Naive thymus-derived CD4-positive, alpha-beta T cell (primary cell): ENCODE measurements at regions not wholly inside any gene's neighbourhood (a gene's known extent, or its start where the extent isn't known, plus 50 kb on each side); places are given as distances from the start of the nearest gene placed in this dataset.

Experiments
- ATAC-seq: fragments of 150-1000 bp; cut with Tn5 transposase; 2 replicates; pipeline ENCODE4 v1.10.0; 2021; ENCODE audit warnings: mild to moderate bottlenecking, moderate library complexity
- CTCF ChIA-PET: fragments of 350-600 bp; sonication (Branson Sonifier 250); formaldehyde crosslinking; loops from one replicate; lab custom pipeline; 2021; ENCODE audit warnings: antibody characterized with exemption; lab: Charles Lee
- POLR2A ChIA-PET: fragments of 350-600 bp; sonication (Branson Sonifier 250); formaldehyde crosslinking; loops from one replicate; lab custom pipeline; 2021; ENCODE audit warnings: antibody characterized with exemption, inconsistent platforms; lab: Charles Lee
- DNase-seq, 9 donors: peaks; one replicate each; pipeline versions ENCODE4 v3.0.0 to v3.0.0-alpha.2; 2020 to 2022; ENCODE audit warnings: mixed read lengths in 1 of 9
- H3K27ac ChIP-seq: one replicate; pipeline ENCODE4 v1.7.0; 2013; ENCODE audit warnings: mild to moderate bottlenecking, low read depth, low read length, moderate library complexity
- H3K27me3 ChIP-seq, 2 donors: one replicate each; pipeline ENCODE4 v1.7.0; 2013; ENCODE audit warnings: low read length in 2 of 2, mild to moderate bottlenecking in 2 of 2, moderate library complexity in 2 of 2; ENCODE audit not compliant: control insufficient read depth in 2 of 2, insufficient read depth in 2 of 2
- H3K36me3 ChIP-seq, 3 experiments: 1 replicate in 2 of 3; 2 replicates in 1 of 3; pipeline ENCODE4 v1.7.0; 2013; ENCODE audit warnings: low read length in 3 of 3, mild to moderate bottlenecking in 3 of 3, moderate library complexity in 1 of 3; ENCODE audit not compliant: insufficient read depth in 3 of 3, control insufficient read depth in 2 of 3
- H3K4me1 ChIP-seq, 2 donors: one replicate each; pipeline ENCODE4 v1.7.0; 2013; ENCODE audit warnings: low read length in 2 of 2, mild to moderate bottlenecking in 2 of 2, moderate library complexity in 1 of 2; ENCODE audit not compliant: control insufficient read depth in 2 of 2, insufficient read depth in 2 of 2
- H3K4me3 ChIP-seq: 2 replicates; pipeline ENCODE4 v1.7.0; 2013; ENCODE audit warnings: mild to moderate bottlenecking, low read length
- H3K9me3 ChIP-seq, 3 experiments: 1 replicate in 2 of 3; 2 replicates in 1 of 3; pipeline ENCODE4 v1.7.0; 2013; ENCODE audit warnings: low read length in 3 of 3; ENCODE audit not compliant: control insufficient read depth in 2 of 3
- H3K27ac Mint-ChIP-seq, 9 donors: one replicate each; pipeline ENCODE4 v1.8.0; 2020 to 2022; ENCODE audit warnings: mixed read lengths in 9 of 9, mild to moderate bottlenecking in 8 of 9, moderate library complexity in 5 of 9, inconsistent platforms in 2 of 9
- H3K27me3 Mint-ChIP-seq, 5 donors: one replicate each; pipeline ENCODE4 v1.8.0; 2021 to 2022; ENCODE audit warnings: mixed read lengths in 5 of 5, mild to moderate bottlenecking in 1 of 5
- H3K36me3 Mint-ChIP-seq, 5 donors: one replicate each; pipeline ENCODE4 v1.8.0; 2020 to 2022; ENCODE audit warnings: mixed read lengths in 5 of 5, mild to moderate bottlenecking in 3 of 5, inconsistent platforms in 1 of 5
- H3K4me1 Mint-ChIP-seq, 7 donors: one replicate each; pipeline ENCODE4 v1.8.0; 2020 to 2022; ENCODE audit warnings: mixed read lengths in 7 of 7, mild to moderate bottlenecking in 3 of 7, inconsistent platforms in 1 of 7
- H3K4me3 Mint-ChIP-seq, 10 donors: one replicate each; pipeline ENCODE4 v1.8.0; 2020 to 2022; ENCODE audit warnings: mild to moderate bottlenecking in 10 of 10, mixed read lengths in 10 of 10, moderate library complexity in 6 of 10, inconsistent platforms in 2 of 10
- H3K9me3 Mint-ChIP-seq, 11 donors: one replicate each; pipeline ENCODE4 v1.8.0; 2020 to 2022; ENCODE audit warnings: mixed read lengths in 11 of 11, mild to moderate bottlenecking in 4 of 11, inconsistent platforms in 1 of 11, moderate library complexity in 1 of 11
- intact Hi-C, 2 donors: fragments of 100-400 bp; cut with micrococcal nuclease; formaldehyde crosslinking; loops; one replicate each; pipeline ENCODE4 v1.15.1; 2023

DNA sequence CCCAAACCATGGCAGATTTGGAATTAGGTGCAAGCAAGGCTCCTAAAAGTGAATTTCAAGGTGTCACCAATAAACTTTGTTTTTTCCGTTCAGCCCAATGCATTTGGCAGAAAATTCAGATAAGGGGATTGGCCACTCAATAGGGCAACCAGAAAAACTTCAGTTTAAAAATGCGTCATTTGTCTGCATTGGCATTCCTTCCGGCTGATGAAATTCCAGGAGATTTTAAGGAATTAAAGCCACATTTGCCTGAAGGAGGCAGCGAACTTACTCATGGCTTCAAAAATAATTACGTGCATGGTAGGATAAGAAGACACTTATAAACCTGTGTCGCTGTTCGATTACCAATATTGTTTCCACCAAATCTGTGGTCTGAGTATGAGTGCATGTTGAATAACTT lies 151.9 kb downstream of the SALL1 start:
- Histone ChIP-seq H3K27ac (no peak overlapping the region), H3K4me3 (no peak overlapping the region), H3K27me3 (no peaks in the 10 kb centered on the region), H3K9me3 (no peaks in the 10 kb centered on the region), H3K36me3 (no peaks in the 10 kb centered on the region), H3K4me1 (no peaks in the 10 kb centered on the region)
- H3K4me1 Mint-ChIP-seq, result peaks cover 0 to 2% (median 0%) of the 10 kb centered on the region in 7 donors
- DNase-seq (no peak), ATAC-seq (no peak)
- no peak overlapping the region for H3K27ac Mint-ChIP-seq
- POLR2A ChIA-PET, result no interaction called here
- peaks cover 0 to 39% (median 21%) of the 10 kb centered on the region in 5 donors for H3K27me3 Mint-ChIP-seq
- CTCF ChIA-PET, result no interaction called here
- H3K36me3 Mint-ChIP-seq, result no peaks in the 10 kb centered on the region
- H3K9me3 Mint-ChIP-seq, result peaks cover 0 to 3% (median 0%) of the 10 kb centered on the region in 11 donors
- intact Hi-C loops, result no loop called here
- H3K4me3 Mint-ChIP-seq, result no peak overlapping the region

DNA sequence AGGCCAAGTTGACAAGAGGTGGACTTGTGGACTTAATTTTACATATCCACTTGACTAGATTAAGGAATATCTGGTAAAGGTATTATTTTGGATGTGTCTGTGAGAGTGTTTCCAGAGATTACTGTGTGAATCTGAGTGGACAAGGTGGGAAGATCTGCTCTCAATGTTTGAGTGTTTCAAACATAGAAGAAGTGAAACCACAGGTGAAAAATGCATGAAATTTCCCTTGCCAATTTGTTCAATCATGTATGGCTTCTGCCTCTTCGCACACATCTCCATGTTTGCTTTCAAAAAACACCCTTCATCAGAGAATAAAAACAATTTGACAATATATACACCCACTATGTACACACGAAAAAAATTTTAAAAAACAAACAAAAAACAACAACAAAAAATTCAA lies 152.7 kb downstream of the SALL1 start:
- no peak overlapping the region for H3K27ac ChIP-seq
- no peak for DNase-seq
- POLR2A ChIA-PET, result no interaction called here
- no peaks in the 10 kb centered on the region for H3K36me3 Mint-ChIP-seq
- H3K9me3 ChIP-seq, result no peaks in the 10 kb centered on the region
- H3K4me3 Mint-ChIP-seq, result no peak overlapping the region
- intact Hi-C loops, result no loop called here
- no peak overlapping the region for H3K4me3 ChIP-seq
- H3K27me3 ChIP-seq, result no peaks in the 10 kb centered on the region
- no peaks in the 10 kb centered on the region for H3K36me3 ChIP-seq
- H3K4me1 Mint-ChIP-seq, result peaks cover 0 to 2% (median 0%) of the 10 kb centered on the region in 7 donors
- H3K9me3 Mint-ChIP-seq, result peaks cover 0 to 3% (median 0%) of the 10 kb centered on the region in 11 donors
- H3K27me3 Mint-ChIP-seq, result peaks cover 0 to 36% (median 25%) of the 10 kb centered on the region in 5 donors
- H3K27ac Mint-ChIP-seq, result no peak overlapping the region
- CTCF ChIA-PET, result no interaction called here
- no peaks in the 10 kb centered on the region for H3K4me1 ChIP-seq
- no peak for ATAC-seq

DNA sequence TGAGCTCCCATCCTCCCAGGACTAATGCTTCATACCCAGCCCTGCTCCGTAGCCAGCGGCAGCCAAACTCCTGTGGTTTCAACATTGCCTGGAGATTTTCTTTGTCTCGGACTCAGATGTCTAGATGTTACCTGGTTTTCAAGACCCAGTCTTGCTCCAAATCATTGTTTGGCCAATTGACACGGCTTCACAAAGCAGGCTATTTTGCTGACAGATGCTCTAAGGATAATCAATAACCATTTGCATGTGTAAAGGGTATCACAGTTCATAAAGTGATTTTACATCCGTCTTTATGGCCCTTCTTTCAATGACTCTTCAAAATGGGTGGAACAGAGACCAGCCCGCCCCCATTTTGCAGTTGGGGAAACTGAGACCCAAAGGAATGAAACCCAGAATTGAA lies 153.4 kb downstream of the SALL1 start:
- H3K27me3 Mint-ChIP-seq, result peaks cover 0 to 34% (median 25%) of the 10 kb centered on the region in 5 donors
- intact Hi-C loops, result no loop called here
- ATAC-seq, result no peak

DNA sequence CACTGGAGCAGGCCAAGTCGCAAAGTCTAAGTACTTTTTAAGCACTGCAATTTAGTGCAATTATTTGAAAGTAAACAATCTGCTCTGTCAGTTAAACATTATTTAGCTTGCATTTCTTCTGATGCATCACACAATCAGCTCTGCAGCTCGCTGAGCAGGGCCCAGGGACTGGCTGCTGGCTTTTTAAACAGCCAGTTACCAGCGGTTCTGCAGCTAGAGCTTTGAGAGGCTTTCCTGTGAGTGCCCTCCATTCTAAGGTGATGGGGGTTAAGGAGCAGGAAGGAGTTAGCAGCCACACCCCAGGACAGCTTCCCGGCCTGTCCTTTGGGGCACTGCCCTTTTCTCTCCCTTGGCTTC lies 154.3 kb downstream of the SALL1 start:
- Mint-ChIP-seq H3K9me3 (peaks cover 0 to 3% (median 0%) of the 10 kb centered on the region in 11 donors), H3K4me3 (no peak overlapping the region), H3K4me1 (no peaks in the 10 kb centered on the region), H3K27ac (no peak overlapping the region), H3K27me3 (peaks cover 0 to 29% (median 21%) of the 10 kb centered on the region in 5 donors), H3K36me3 (no peaks in the 10 kb centered on the region)
- Histone ChIP-seq H3K27me3 (no peaks in the 10 kb centered on the region), H3K4me1 (no peaks in the 10 kb centered on the region), H3K4me3 (no peak overlapping the region), H3K27ac (no peak overlapping the region), H3K9me3 (no peaks in the 10 kb centered on the region), H3K36me3 (no peaks in the 10 kb centered on the region)
- intact Hi-C loops, result no loop called here
- POLR2A ChIA-PET, result no interaction called here
- CTCF ChIA-PET, result no interaction called here
- ATAC-seq (no peak), DNase-seq (no peak)

More for the DNA sequence above, 153.4 kb downstream of the SALL1 start:
- no peak for DNase-seq
- Histone ChIP-seq H3K27me3 (no peaks in the 10 kb centered on the region), H3K4me1 (no peaks in the 10 kb centered on the region), H3K4me3 (no peak overlapping the region), H3K9me3 (no peaks in the 10 kb centered on the region), H3K27ac (no peak overlapping the region), H3K36me3 (no peaks in the 10 kb centered on the region)
- Mint-ChIP-seq H3K36me3 (no peaks in the 10 kb centered on the region), H3K4me3 (no peak overlapping the region), H3K27ac (no peak overlapping the region), H3K4me1 (peaks cover 0 to 2% (median 0%) of the 10 kb centered on the region in 7 donors), H3K9me3 (peaks cover 0 to 3% (median 0%) of the 10 kb centered on the region in 11 donors)
- ChIA-PET POLR2A (no interaction called here), CTCF (no interaction called here)

DNA sequence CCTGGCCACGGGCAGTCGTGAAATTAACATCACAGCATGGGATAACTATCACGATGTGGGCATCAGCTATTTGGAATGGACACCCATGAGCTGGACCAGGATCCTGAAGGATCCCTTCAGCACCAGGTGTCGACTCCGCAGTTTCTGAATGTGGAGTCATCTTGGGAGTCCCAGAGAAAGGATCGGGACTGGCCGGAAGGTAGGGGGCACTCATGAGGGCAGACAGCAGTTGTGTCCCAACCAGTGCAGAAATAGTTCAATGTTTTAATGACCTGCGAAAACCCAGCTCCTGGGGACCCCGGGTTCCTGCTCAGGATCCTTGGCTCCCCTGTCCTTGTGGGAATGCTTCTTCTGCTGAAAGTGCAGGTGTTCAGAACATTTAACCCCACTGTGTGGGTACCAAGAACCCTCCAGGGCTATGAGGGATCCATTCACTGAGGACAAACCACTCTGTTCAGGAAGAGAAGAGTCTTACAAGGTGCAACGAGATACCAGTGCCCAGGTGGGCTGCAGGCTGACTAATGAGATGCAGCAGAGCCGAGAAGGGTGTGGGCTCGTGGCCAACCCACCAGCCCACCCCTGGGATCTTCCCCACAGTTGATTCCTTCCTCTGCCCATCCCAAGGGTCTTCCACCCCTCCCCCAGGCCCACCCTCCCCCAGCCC lies 154.8 kb downstream of the SALL1 start:
- ATAC-seq (no peak), DNase-seq (no peak)
- H3K27ac ChIP-seq, result no peak overlapping the region
- Mint-ChIP-seq H3K9me3 (peaks cover 0 to 3% (median 0%) of the 10 kb centered on the region in 11 donors), H3K27ac (no peak overlapping the region), H3K4me3 (no peak overlapping the region), H3K36me3 (no peaks in the 10 kb centered on the region), H3K4me1 (no peaks in the 10 kb centered on the region), H3K27me3 (peaks cover 0 to 24% (median 17%) of the 10 kb centered on the region in 5 donors)
- H3K4me1 ChIP-seq, result no peaks in the 10 kb centered on the region
- H3K4me3 ChIP-seq, result no peak overlapping the region
- ChIA-PET CTCF (no interaction called here), POLR2A (no interaction called here)
- no peaks in the 10 kb centered on the region for H3K36me3 ChIP-seq
- no peaks in the 10 kb centered on the region for H3K27me3 ChIP-seq
- no peaks in the 10 kb centered on the region for H3K9me3 ChIP-seq
- intact Hi-C loops, result no loop called here

DNA sequence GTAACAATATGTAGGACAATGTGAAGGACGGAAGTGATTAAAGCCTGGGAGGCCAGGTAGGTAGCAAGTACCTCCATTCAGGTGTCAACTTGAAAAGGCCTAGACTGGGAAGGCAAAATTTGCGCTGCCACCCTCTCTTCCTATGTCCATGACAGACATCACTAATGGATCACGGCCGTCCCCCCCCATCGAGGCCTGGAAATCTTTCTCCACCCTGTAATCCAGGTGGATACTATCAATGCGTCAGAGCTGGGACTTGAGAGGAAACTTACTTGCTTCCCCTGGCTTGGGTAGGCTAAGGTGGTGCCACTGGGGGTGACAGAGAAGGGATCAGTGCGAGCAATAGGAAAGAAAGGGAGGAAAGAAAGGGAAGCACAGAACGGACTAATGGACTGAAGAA lies 156.1 kb downstream of the SALL1 start:
- no peak overlapping the region for H3K27ac Mint-ChIP-seq
- Histone ChIP-seq H3K4me1 (no peaks in the 10 kb centered on the region), H3K36me3 (no peaks in the 10 kb centered on the region), H3K27ac (no peak overlapping the region), H3K27me3 (no peaks in the 10 kb centered on the region), H3K9me3 (no peaks in the 10 kb centered on the region), H3K4me3 (no peak overlapping the region)
- peaks cover 0 to 3% (median 0%) of the 10 kb centered on the region in 11 donors for H3K9me3 Mint-ChIP-seq
- H3K27me3 Mint-ChIP-seq, result peaks cover 0 to 15% (median 8%) of the 10 kb centered on the region in 5 donors
- H3K36me3 Mint-ChIP-seq, result no peaks in the 10 kb centered on the region
- DNase-seq (no peak), ATAC-seq (no peak)
- intact Hi-C loops, result no loop called here
- no peak overlapping the region for H3K4me3 Mint-ChIP-seq
- H3K4me1 Mint-ChIP-seq, result no peaks in the 10 kb centered on the region
- ChIA-PET CTCF (no interaction called here), POLR2A (no interaction called here)

DNA sequence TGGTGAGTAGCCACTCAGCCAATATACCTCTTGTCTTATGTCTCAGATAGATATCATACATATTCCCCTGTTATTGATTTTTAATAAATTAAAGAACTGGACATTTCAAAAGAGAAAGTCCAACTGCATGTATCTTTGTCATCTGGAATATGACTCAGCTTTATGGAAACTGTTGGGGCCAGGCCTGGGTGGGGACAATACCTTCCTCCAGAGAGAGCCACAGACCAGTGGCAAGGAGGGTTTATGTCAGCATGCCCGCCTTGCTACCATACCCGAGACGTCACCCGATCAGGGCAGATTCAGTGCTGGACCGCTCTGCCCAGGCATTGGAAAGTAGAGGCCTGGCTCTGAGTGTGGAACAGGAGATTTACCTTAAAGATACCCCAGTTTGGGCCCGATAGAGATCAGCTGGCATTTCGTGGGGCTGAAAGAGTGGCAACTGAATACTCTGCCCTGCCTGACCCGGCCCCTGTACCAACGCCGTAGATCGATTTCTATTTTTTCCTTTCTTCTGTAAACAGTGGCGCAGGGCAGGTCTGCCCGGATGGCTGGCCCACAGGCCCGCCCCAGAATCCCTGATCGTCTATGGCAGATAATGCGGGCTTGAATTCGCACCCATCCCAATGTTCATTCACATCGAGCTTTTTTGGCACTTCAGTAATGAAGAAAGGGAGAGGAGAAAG lies 158.6 kb downstream of the SALL1 start:
- intact Hi-C loops, result no loop called here
- no peak for DNase-seq
- Histone ChIP-seq H3K9me3 (no peaks in the 10 kb centered on the region), H3K4me3 (no peak overlapping the region), H3K27me3 (no peaks in the 10 kb centered on the region), H3K36me3 (no peaks in the 10 kb centered on the region), H3K27ac (no peak overlapping the region), H3K4me1 (no peaks in the 10 kb centered on the region)
- H3K4me3 Mint-ChIP-seq, result no peak overlapping the region
- ChIA-PET POLR2A (no interaction called here), CTCF (no interaction called here)
- H3K27me3 Mint-ChIP-seq, result peaks cover 0 to 13% (median 7%) of the 10 kb centered on the region in 5 donors
- ATAC-seq, result no peak
- peaks cover 0 to 4% (median under 1%) of the 10 kb centered on the region in 11 donors for H3K9me3 Mint-ChIP-seq
- H3K4me1 Mint-ChIP-seq, result no peaks in the 10 kb centered on the region
- H3K27ac Mint-ChIP-seq, result no peak overlapping the region
- H3K36me3 Mint-ChIP-seq, result no peaks in the 10 kb centered on the region
